ENCODE measurements at regions not wholly inside any gene's neighbourhood (a gene's known extent, or its start where the extent isn't known, plus 50 kb on each side); places are given as distances from the start of the nearest gene placed in this dataset.

- no peak for DNase-seq
- H3K27ac ChIP-seq, result no peak overlapping the region
- in situ Hi-C loops (cut with HindIII; ENCODE audit: low pct_ligation_motif_present, low sequenced_read_pairs), result loop anchor here (25.0 kb wide), 1 partner anchor 164 kb away; no protein-coding TSS in a partner anchor
- no peak for TF ChIP-seq CTCF (IDR thresholded peaks at IDR 0.05; ENCODE audit: low read depth, low read length, missing control alignments)
- no peak overlapping the region for H3K4me3 ChIP-seq (ENCODE audit: low read depth, low read length)
- H3K27me3 ChIP-seq (replicated peaks), result no peaks in the 10 kb centered on the region
- H3K36me3 ChIP-seq (replicated peaks), result no peaks in the 10 kb centered on the region
Observed at GRCh38 chr7:95676691-95677090, 80.4 kb upstream of the PDK4 start.

- Histone ChIP-seq H3K36me3 (replicated peaks) (no peaks in the 10 kb centered on the region), H3K4me3 (ENCODE audit: low read depth, low read length) (no peak overlapping the region), H3K27ac (no peak overlapping the region), H3K27me3 (replicated peaks) (no peaks in the 10 kb centered on the region)
- no peak for DNase-seq
- in situ Hi-C loops (cut with HindIII; ENCODE audit: low pct_ligation_motif_present, low sequenced_read_pairs), result loop anchor here (25.0 kb wide), 1 partner anchor 163 kb away; no protein-coding TSS in a partner anchor
- TF ChIP-seq CTCF (IDR thresholded peaks at IDR 0.05; ENCODE audit: low read depth, low read length, missing control alignments), result no peak
Observed at GRCh38 chr7:95675632-95676031, 79.3 kb upstream of the PDK4 start.

GRCh38 chr7:95675016-95675415 is 78.7 kb upstream of the PDK4 start:
- Histone ChIP-seq H3K36me3 (replicated peaks) (no peaks in the 10 kb centered on the region), H3K27me3 (replicated peaks) (no peaks in the 10 kb centered on the region), H3K4me3 (ENCODE audit: low read depth, low read length) (no peak overlapping the region), H3K27ac (no peak overlapping the region)
- no peak for DNase-seq
- no peak for TF ChIP-seq CTCF (IDR thresholded peaks at IDR 0.05; ENCODE audit: low read depth, low read length, missing control alignments)
- in situ Hi-C loops (cut with HindIII; ENCODE audit: low pct_ligation_motif_present, low sequenced_read_pairs), result loop anchor here (25.0 kb wide), 1 partner anchor 163 kb away; no protein-coding TSS in a partner anchor

- Histone ChIP-seq H3K4me3 (ENCODE audit: low read depth, low read length) (no peak overlapping the region), H3K36me3 (replicated peaks) (no peaks in the 10 kb centered on the region), H3K27ac (no peak overlapping the region), H3K27me3 (replicated peaks) (no peaks in the 10 kb centered on the region)
- in situ Hi-C loops (cut with HindIII; ENCODE audit: low pct_ligation_motif_present, low sequenced_read_pairs), result no loop called here
- no peak for DNase-seq
- no peak for TF ChIP-seq CTCF (IDR thresholded peaks at IDR 0.05; ENCODE audit: low read depth, low read length, missing control alignments)
Observed at GRCh38 chr7:95674101-95674500, 77.8 kb upstream of the PDK4 start.

GRCh38 chr7:95672434-95672833 is 76.1 kb upstream of the PDK4 start:
- Histone ChIP-seq H3K27ac (no peak overlapping the region), H3K4me3 (ENCODE audit: low read depth, low read length) (no peak overlapping the region), H3K27me3 (replicated peaks) (no peaks in the 10 kb centered on the region), H3K36me3 (replicated peaks) (no peaks in the 10 kb centered on the region)
- no peak for DNase-seq
- TF ChIP-seq CTCF (IDR thresholded peaks at IDR 0.05; ENCODE audit: low read depth, low read length, missing control alignments), result no peak
- in situ Hi-C loops (cut with HindIII; ENCODE audit: low pct_ligation_motif_present, low sequenced_read_pairs), result no loop called here

- DNase-seq, result no peak
- Histone ChIP-seq H3K27ac (no peak overlapping the region), H3K4me3 (ENCODE audit: low read depth, low read length) (no peak overlapping the region), H3K27me3 (replicated peaks) (no peaks in the 10 kb centered on the region), H3K36me3 (replicated peaks) (no peaks in the 10 kb centered on the region)
- TF ChIP-seq CTCF (IDR thresholded peaks at IDR 0.05; ENCODE audit: low read depth, low read length, missing control alignments), result no peak
- in situ Hi-C loops (cut with HindIII; ENCODE audit: low pct_ligation_motif_present, low sequenced_read_pairs), result no loop called here
Observed at GRCh38 chr7:95669513-95669912, 73.2 kb upstream of the PDK4 start.
